ENCODE measurements at regions not wholly inside any gene's neighbourhood (a gene's known extent, or its start where the extent isn't known, plus 50 kb on each side); places are given as distances from the start of the nearest gene placed in this dataset.
"Not testable (repeated sequence)": the region's sequence is repeated elsewhere in the genome, so short reads cannot be mapped to it uniquely, and the experiment has no call there.

DNA sequence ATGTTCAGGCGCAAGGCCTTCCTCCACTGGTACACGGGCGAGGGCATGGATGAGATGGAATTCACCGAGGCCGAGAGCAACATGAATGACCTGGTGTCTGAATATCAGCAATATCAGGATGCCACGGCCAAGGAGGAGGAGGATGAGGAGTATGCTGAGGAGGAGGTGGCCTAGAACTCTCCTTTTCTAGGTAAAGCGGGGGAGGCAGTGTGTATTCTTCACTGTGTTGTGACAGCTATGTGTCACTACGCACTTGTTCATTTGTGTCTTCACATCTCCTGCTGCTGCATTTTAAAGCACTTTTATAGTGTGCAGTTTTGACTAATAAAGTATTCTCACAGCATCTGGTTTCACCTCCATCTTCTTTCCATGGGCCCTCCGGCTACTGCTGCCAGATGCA lies 299.5 kb downstream of the CACNA1B start:
- not testable (repeated sequence) for H2AFZ ChIP-seq (ENCODE audit: low read length); DNase-seq
- WGBS (ENCODE audit: extremely low coverage, insufficient read length, low lambda C conversion rate) = no CpG with 5 or more reads among the region's 9 CpGs

More for the DNA sequence above, 299.5 kb downstream of the CACNA1B start:
- not testable (repeated sequence) for H3K27me3 Mint-ChIP-seq (ENCODE audit: low read depth); H3K79me2 ChIP-seq (ENCODE audit: insufficient read depth, low read length); H3K27ac Mint-ChIP-seq; H4K20me1 ChIP-seq (ENCODE audit: control insufficient read depth, insufficient read depth, insufficient read length); H3K56ac ChIP-seq (ENCODE audit: insufficient read length, low read depth, low read length); H3K27me3 ChIP-seq (ENCODE audit: insufficient read depth, low read length); H2BK20ac ChIP-seq (ENCODE audit: low read depth, low read length, poor library complexity, severe bottlenecking); H3K18ac ChIP-seq (ENCODE audit: insufficient read length, low read depth, low read length); H2BK12ac ChIP-seq (ENCODE audit: insufficient read length, low read depth, low read length); H2AK5ac ChIP-seq (ENCODE audit: insufficient read length, low read length); H3T11ph ChIP-seq (ENCODE audit: low read length); H2BK120ac ChIP-seq (ENCODE audit: low read depth, low read length, poor library complexity, severe bottlenecking); H3K4me2 ChIP-seq (ENCODE audit: insufficient read depth, insufficient read length, low read length); H3K9ac ChIP-seq (ENCODE audit: extremely low read depth, insufficient read length, low read length); H3K4ac ChIP-seq (ENCODE audit: low read depth, low read length); H3K23ac ChIP-seq (ENCODE audit: insufficient read length, low read depth, low read length); H2BK15ac ChIP-seq (ENCODE audit: low read depth, low read length); H4K5ac ChIP-seq (ENCODE audit: insufficient read length, low read depth, low read length); H3K79me1 ChIP-seq (ENCODE audit: insufficient read depth, low read depth, low read length, poor library complexity, severe bottlenecking); H4K91ac ChIP-seq (ENCODE audit: insufficient read length, low read depth, low read length); H3K14ac ChIP-seq (ENCODE audit: insufficient read depth, low read length); H2BK5ac ChIP-seq (ENCODE audit: insufficient read length, low read length); H3K4me3 Mint-ChIP-seq; H3K4me1 Mint-ChIP-seq; H4K8ac ChIP-seq (replicated peaks; ENCODE audit: insufficient read length, low read depth, low read length); H3K9me3 ChIP-seq (ENCODE audit: control insufficient read depth, low read depth, low read length); H3K27ac ChIP-seq (ENCODE audit: insufficient read length, low read depth, low read length); H3K4me1 ChIP-seq (ENCODE audit: insufficient read depth, low read length); H3K23me2 ChIP-seq (ENCODE audit: insufficient read length, low read depth, low read length, poor library complexity, severe bottlenecking)
- H3K36me3 Mint-ChIP-seq (ENCODE audit: insufficient read depth in 1 of 3, low read depth in 3 of 3) = peaks cover 0 to 12% (median 10%) of the 10 kb centered on the region in 3 experiments; a peak in 4 of 7 replicates
- H3K9me3 Mint-ChIP-seq = peaks cover 24 to 37% of the 10 kb centered on the region in 2 experiments

All from H9 (cell line).